Heart right ventricle (tissue), 16 donors: ENCODE measurements at regions not wholly inside any gene's neighbourhood (a gene's known extent, or its start where the extent isn't known, plus 50 kb on each side); places are given as distances from the start of the nearest gene placed in this dataset.
"Not testable (repeated sequence)": the region's sequence is repeated elsewhere in the genome, so short reads cannot be mapped to it uniquely, and the experiment has no call there.

Experiments
- ATAC-seq, 8 donors: fragments of 200-7000 bp; cut with Tn5 transposase; one replicate each; pipeline ENCODE4 v1.9.1; 2020; ENCODE audit warnings: mild to moderate bottlenecking in 8 of 8, moderate library complexity in 8 of 8, moderate number of reproducible peaks in 1 of 8
- DNase-seq, 2 donors: peaks; one replicate each; pipeline ENCODE4 v3.0.0-alpha.2; 2020
- H3K27ac ChIP-seq, 10 donors: fragments of 200-600 bp; sonication (generic) in 2 of 10; one replicate each; pipeline versions ENCODE4 v1.5.0 to v1.8.0; 2020 to 2022; ENCODE audit warnings: mild to moderate bottlenecking in 3 of 10
- H3K27me3 ChIP-seq, 7 donors: fragments of 200-600 bp; one replicate each; pipeline ENCODE4 v1.8.0; 2021 to 2022; ENCODE audit warnings: mild to moderate bottlenecking in 2 of 7
- H3K36me3 ChIP-seq, 9 donors: fragments of 200-600 bp; sonication (generic) in 1 of 9; one replicate each; pipeline versions ENCODE4 v1.5.0 to v1.8.0; 2020 to 2022; ENCODE audit warnings: mild to moderate bottlenecking in 2 of 9
- H3K4me1 ChIP-seq, 9 donors: fragments of 200-600 bp; sonication (generic) in 1 of 9; one replicate each; pipeline versions ENCODE4 v1.5.0 to v1.8.0; 2020 to 2022; ENCODE audit warnings: mild to moderate bottlenecking in 4 of 9
- H3K4me3 ChIP-seq, 10 donors: fragments of 200-600 bp; sonication (generic) in 2 of 10; one replicate each; pipeline versions ENCODE4 v1.5.0 to v1.8.0; 2020 to 2022; ENCODE audit warnings: mild to moderate bottlenecking in 7 of 10, moderate library complexity in 2 of 10
- H3K9me3 ChIP-seq, 11 donors: fragments of 200-600 bp in 10 of 11; sonication (generic) in 2 of 11; one replicate each; pipeline versions ENCODE4 v1.5.0 to v1.8.0; 2013 to 2022; ENCODE audit warnings: mild to moderate bottlenecking in 2 of 11, control low read depth in 1 of 11, moderate library complexity in 1 of 11
- CTCF ChIP-seq, 9 donors: fragments of 200-600 bp; sonication (generic) in 2 of 9; IDR thresholded peaks; one replicate each; pipeline versions ENCODE4 v1.5.0 to v1.8.0; 2021 to 2022; ENCODE audit warnings: antibody characterized with exemption in 9 of 9, mild to moderate bottlenecking in 5 of 9, moderate library complexity in 1 of 9
- WGBS, 2 donors: extraction: QIAGEN DNeasy Blood & Tissue Kit; methylation state at CpG; one replicate each; pipeline ENCODE4 v1.1.7; 2013; ENCODE audit warnings: inconsistent platforms in 1 of 2; 5-methylcytosine and 5-hydroxymethylcytosine counted together
- intact Hi-C, 10 donors: fragments of 100-400 bp; cut with DNase I; formaldehyde crosslinking; loops; one replicate each; pipeline versions ENCODE4 v1.11.1 to v1.14.2; 2022
- donor health status: Arrhythmogenic right ventricular cardiomyopathy.
- donor health status: ischemic (EF 13 %, LVEDD 7.1; RV severe dilation, severe dysfunction).
- donor health status: healthy with polysubstance abuse.
- donor health status: DM: no; HTN: yes; CAD: no.
- donor health status: DM: no; HTN: no; CAD: no.
- donor health status: ischemic (EF 25% LVEDD 6.9; RV normal size, moderate dysfunction).
- donor health status: ischemic (EF 25% LVEDD 5.7; RV mildly dilated, moderate dysfunction).
- donor health status: healthy.
- donor health status: DM: yes; HTN: yes; CAD: no.
- donor health status: Ischemic cardiomyopathy.
- donor health status: ischemic (EF 35%, LVEDD 5.7; RV mildly dilated, moderate dysfunction).
- donor health status: nonischemic (EF 11% LVEDD 7.7; RV severe dilation, severe dysfunction).
- donor health status: DM: yes; HTN: yes; CAD: no.
- donor health status: PGD.
- donor health status: ischemic (EF 29% LVEDD 5.4; RV normal size, mild dysfunction).
- donor health status: nonischemic (EF 23%, LVEDD 6.1; RV moderate dilation, normal function).

GRCh38 chr16:47817048-47817447, 338.7 kb downstream of the ABCC12 start:
- Histone ChIP-seq H3K36me3 (no peaks in the 10 kb centered on the region), H3K27me3 (peaks cover 0 to 8% (median 0%) of the 10 kb centered on the region in 7 donors), H3K27ac (no peak overlapping the region), H3K4me3 (no peak overlapping the region), H3K4me1 (no peaks in the 10 kb centered on the region), H3K9me3 (peaks cover 0 to 33% (median 8%) of the 10 kb centered on the region in 11 donors)
- ATAC-seq, result no peak
- TF ChIP-seq CTCF (IDR thresholded peaks at IDR 0.05), result no peak
- WGBS, 2 donors, result 78 to 80% methylated on average over 4 of the region's 4 CpGs
- intact Hi-C loops, result no loop called here
- no peak for DNase-seq

DNA sequence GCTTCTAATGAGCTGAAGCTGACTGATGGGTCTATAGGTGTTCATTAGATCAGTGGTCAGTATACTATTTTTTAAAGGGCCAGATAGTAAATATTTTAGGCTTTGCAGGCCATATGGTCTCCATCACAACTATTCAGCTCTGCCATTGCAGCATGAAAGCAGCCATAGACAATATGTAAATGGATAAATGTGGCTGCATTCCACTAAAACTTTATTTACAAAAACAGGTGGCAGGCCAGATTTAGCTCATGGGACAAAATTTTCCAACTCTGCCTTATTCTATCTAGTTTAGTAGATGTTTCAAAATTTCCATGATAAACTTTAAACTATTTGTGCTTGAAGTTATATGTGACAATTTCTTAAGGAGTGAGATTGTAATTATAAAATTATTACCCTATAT, 339.3 kb downstream of the ABCC12 start:
- intact Hi-C loops, result no loop called here
- H3K27me3 ChIP-seq, result peaks cover 0 to 8% (median 0%) of the 10 kb centered on the region in 7 donors
- TF ChIP-seq CTCF (IDR thresholded peaks at IDR 0.05), result no peak

DNA sequence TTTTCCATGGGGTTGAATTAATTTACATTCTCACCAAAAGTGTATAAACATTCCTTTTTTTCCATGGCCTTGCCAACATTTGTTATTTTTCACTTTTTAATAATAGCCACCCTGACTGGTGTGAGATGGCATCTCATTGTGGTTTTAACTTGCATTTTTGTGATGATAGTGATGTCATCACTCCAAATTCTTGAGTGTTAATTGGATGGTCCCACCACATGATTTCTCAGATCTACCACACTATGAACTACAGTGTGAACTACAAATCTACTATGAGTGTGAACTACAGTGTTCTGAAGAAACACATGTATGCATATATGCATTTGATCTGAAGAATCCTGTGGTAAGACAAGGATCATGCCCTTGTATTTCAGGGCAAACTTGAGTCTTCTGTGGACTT, 340.1 kb downstream of the ABCC12 start:
- no peak for DNase-seq
- Histone ChIP-seq H3K4me3 (no peak overlapping the region), H3K9me3 (peaks cover 0 to 40% (median 8%) of the 10 kb centered on the region in 11 donors), H3K27me3 (peaks cover 0 to 8% (median 0%) of the 10 kb centered on the region in 7 donors), H3K36me3 (no peaks in the 10 kb centered on the region), H3K4me1 (no peaks in the 10 kb centered on the region), H3K27ac (no peak overlapping the region)
- ATAC-seq, result no peak
- intact Hi-C loops, result no loop called here
- no peak for TF ChIP-seq CTCF (IDR thresholded peaks at IDR 0.05)

More for the DNA sequence above, 339.3 kb downstream of the ABCC12 start:
- no peaks in the 10 kb centered on the region for H3K36me3 ChIP-seq
- no peak overlapping the region for H3K4me3 ChIP-seq
- no peaks in the 10 kb centered on the region for H3K4me1 ChIP-seq
- ATAC-seq (no peak), DNase-seq (no peak)
- no peak overlapping the region for H3K27ac ChIP-seq
- H3K9me3 ChIP-seq, result peaks cover 0 to 38% (median 8%) of the 10 kb centered on the region in 11 donors

GRCh38 chr16:47811758-47812157, 344.0 kb downstream of the ABCC12 start:
- DNase-seq, H3K27me3 ChIP-seq, H3K36me3 ChIP-seq, H3K4me1 ChIP-seq, ATAC-seq, intact Hi-C loops, H3K4me3 ChIP-seq, H3K27ac ChIP-seq: not testable (repeated sequence)
- WGBS, 2 donors, result 80 to 83% methylated on average over 2 of the region's 3 CpGs
- H3K9me3 ChIP-seq, result peaks cover 0 to 56% (median 8%) of the 10 kb centered on the region in 11 donors

GRCh38 chr16:47806309-47806847, 345.2 kb downstream of the PHKB start:
- Histone ChIP-seq H3K36me3 (no peaks in the 10 kb centered on the region), H3K27ac (no peak overlapping the region), H3K4me1 (no peaks in the 10 kb centered on the region), H3K9me3 (peaks cover 0 to 20% (median 0%) of the 10 kb centered on the region in 11 donors), H3K4me3 (no peak overlapping the region), H3K27me3 (no peaks in the 10 kb centered on the region)
- DNase-seq, result no peak
- intact Hi-C loops, result no loop called here
- no peak for TF ChIP-seq CTCF (IDR thresholded peaks at IDR 0.05)
- 86 to 87% methylated on average over 10 of the region's 10 CpGs for WGBS, 2 donors
- ATAC-seq, result no peak
